GM23248 (cell line): ENCODE measurements at regions not wholly inside any gene's neighbourhood (a gene's known extent, or its start where the extent isn't known, plus 50 kb on each side); places are given as distances from the start of the nearest gene placed in this dataset.
A peak's percentile ranks its signal among the peaks of the same experiment; 100 is the strongest.

Experiments
- DNase-seq: peaks from one replicate; pipeline ENCODE4 v3.0.0-alpha.2; 2015
- H2AFZ ChIP-seq: fragments of 200-600 bp; sonication (generic); 2 replicates; pipeline ENCODE4 v1.6.1; 2016; ENCODE audit warnings: antibody characterized with exemption
- H3F3A ChIP-seq: fragments of 200-600 bp; sonication (generic); 2 replicates; pipeline ENCODE4 v1.6.1; 2016; ENCODE audit warnings: mild to moderate bottlenecking, antibody characterized with exemption, mixed run types; ENCODE audit not compliant: insufficient read depth
- H3K27ac ChIP-seq: fragments of 200-600 bp; sonication (generic); 2 replicates; pipeline ENCODE4 v1.5.1; 2016; ENCODE audit warnings: mild to moderate bottlenecking
- H3K27me3 ChIP-seq: fragments of 200-600 bp; sonication (generic); replicated peaks from 2 replicates; pipeline ENCODE4 v1.6.1; 2016; ENCODE audit warnings: mild to moderate bottlenecking; ENCODE audit not compliant: insufficient read depth
- H3K36me3 ChIP-seq: fragments of 200-600 bp; sonication (generic); 2 replicates; pipeline ENCODE4 v1.6.1; 2016; ENCODE audit warnings: low read depth, mild to moderate bottlenecking
- H3K4me1 ChIP-seq: fragments of 200-600 bp; sonication (generic); 2 replicates; pipeline ENCODE4 v1.6.1; 2016; ENCODE audit warnings: mild to moderate bottlenecking; ENCODE audit not compliant: insufficient read depth
- H3K4me2 ChIP-seq: fragments of 200-600 bp; sonication (generic); one replicate; pipeline ENCODE4 v1.6.1; 2016; ENCODE audit warnings: mild to moderate bottlenecking; ENCODE audit not compliant: unreplicated experiment
- H3K4me3 ChIP-seq: fragments of 200-600 bp; sonication (generic); 2 replicates; pipeline ENCODE4 v1.5.1; 2016; ENCODE audit warnings: mild to moderate bottlenecking
- H3K79me2 ChIP-seq: fragments of 200-600 bp; sonication (generic); 2 replicates; pipeline ENCODE4 v1.6.1; 2016; ENCODE audit warnings: mild to moderate bottlenecking; ENCODE audit not compliant: insufficient read depth
- H3K9ac ChIP-seq: fragments of 200-600 bp; sonication (generic); 2 replicates; pipeline ENCODE4 v1.6.1; 2016; ENCODE audit warnings: mild to moderate bottlenecking
- H3K9me2 ChIP-seq: fragments of 200-600 bp; sonication (generic); 2 replicates; pipeline ENCODE4 v1.6.1; 2016; ENCODE audit warnings: mixed run types, mild to moderate bottlenecking, moderate library complexity; ENCODE audit not compliant: insufficient read depth
- H3K9me3 ChIP-seq: fragments of 200-600 bp; sonication (generic); one replicate; pipeline ENCODE4 v1.6.1; 2017; ENCODE audit warnings: low read depth
- H4K20me1 ChIP-seq: fragments of 200-600 bp; sonication (generic); 2 replicates; pipeline ENCODE4 v1.6.0; 2016; ENCODE audit not compliant: insufficient read depth
- EZH2 ChIP-seq: fragments of 200-600 bp; sonication (generic); IDR thresholded peaks from 2 replicates; pipeline ENCODE4 v1.6.1; 2018; ENCODE audit warnings: antibody characterized with exemption, mild to moderate bottlenecking; ENCODE audit not compliant: insufficient read depth, poor library complexity, severe bottlenecking
- EZH2phosphoT487 ChIP-seq: fragments of 200-600 bp; sonication (generic); IDR thresholded peaks from 2 replicates; pipeline ENCODE4 v1.6.1; 2018; ENCODE audit warnings: antibody characterized with exemption, moderate library complexity, mild to moderate bottlenecking, low read depth; ENCODE audit not compliant: insufficient read depth
- WGBS, 2 experiments: methylation state at CpG; one replicate each; pipeline ENCODE4 v1.1.6; 2015 to 2017; ENCODE audit warnings: low lambda C conversion rate in 2 of 2, low coverage in 1 of 2; ENCODE audit errors: missing lambda C conversion rate in 2 of 2; 5-methylcytosine and 5-hydroxymethylcytosine counted together
- in situ Hi-C: fragments of 300-500 bp; cut with MboI; formaldehyde crosslinking; loops from 2 replicates; pipeline ENCODE4 v1.15.0; 2020

GRCh38 chr7:98728555-98728954 lies 111.5 kb downstream of the NPTX2 start:
- in situ Hi-C loops = loop anchor here (25.0 kb wide), 1 partner anchor 441 kb away; the partner anchor contains the start of gene BRI3
- H3K4me2 ChIP-seq = no peak overlapping the region
- 27 to 47% methylated on average over 3 of the region's 3 CpGs for WGBS, 2 experiments
- DNase-seq = no peak
- H3K4me1 ChIP-seq = no peaks in the 10 kb centered on the region
- no peaks in the 10 kb centered on the region for H3F3A ChIP-seq
- no peaks in the 10 kb centered on the region; the same call in 1 of the 2 replicates for H3K27me3 ChIP-seq
- no peaks in the 10 kb centered on the region for H3K36me3 ChIP-seq
- H4K20me1 ChIP-seq = no peaks in the 10 kb centered on the region
- no peak for TF ChIP-seq EZH2phosphoT487
- no peaks in the 10 kb centered on the region for H3K79me2 ChIP-seq
- no peak overlapping the region for H2AFZ ChIP-seq
- no peaks in the 10 kb centered on the region for H3K9me2 ChIP-seq
- no peak overlapping the region for H3K4me3 ChIP-seq
- H3K9ac ChIP-seq = no peak overlapping the region
- no peaks in the 10 kb centered on the region for H3K9me3 ChIP-seq
- H3K27ac ChIP-seq = no peak overlapping the region

- H3K27me3 ChIP-seq = no peaks in the 10 kb centered on the region; the same call in 1 of the 2 replicates
- H3K4me1 ChIP-seq = no peaks in the 10 kb centered on the region
- WGBS, 2 experiments = 12 to 15% methylated on average over 7 of the region's 7 CpGs
- in situ Hi-C loops = loop anchor here (25.0 kb wide), 1 partner anchor 442 kb away; the partner anchor contains the start of gene BRI3
- H3K36me3 ChIP-seq = no peaks in the 10 kb centered on the region
- H3K27ac ChIP-seq = no peak overlapping the region
- H3K9ac ChIP-seq = no peak overlapping the region
- TF ChIP-seq EZH2phosphoT487 = no peak
- TF ChIP-seq EZH2 = no peak
- no peak overlapping the region for H2AFZ ChIP-seq
- no peak overlapping the region for H3K4me2 ChIP-seq
- H3K4me3 ChIP-seq = no peak overlapping the region
- H3K79me2 ChIP-seq = no peaks in the 10 kb centered on the region
- H3K9me3 ChIP-seq = no peaks in the 10 kb centered on the region
- no peaks in the 10 kb centered on the region for H3F3A ChIP-seq
- H4K20me1 ChIP-seq = no peaks in the 10 kb centered on the region
- DNase-seq = no peak
- H3K9me2 ChIP-seq = no peaks in the 10 kb centered on the region
Measured at GRCh38 chr7:98729121-98729520, 112.0 kb downstream of the NPTX2 start.

GRCh38 chr7:98730326-98730725 lies 113.2 kb downstream of the NPTX2 start:
- Histone ChIP-seq H2AFZ (no peak overlapping the region), H3K9me3 (no peaks in the 10 kb centered on the region), H3K27ac (no peak overlapping the region), H3K9ac (no peak overlapping the region), H3K27me3 (no peaks in the 10 kb centered on the region), H3K79me2 (no peaks in the 10 kb centered on the region), H3K4me3 (no peak overlapping the region), H3K4me1 (no peaks in the 10 kb centered on the region), H3K9me2 (no peaks in the 10 kb centered on the region), H4K20me1 (no peaks in the 10 kb centered on the region), H3F3A (no peaks in the 10 kb centered on the region), H3K36me3 (no peaks in the 10 kb centered on the region), H3K4me2 (no peak overlapping the region)
- 18% methylated on average over 4 of the region's 4 CpGs for WGBS, 2 experiments
- DNase-seq = no peak
- no peak for TF ChIP-seq EZH2phosphoT487
- TF ChIP-seq EZH2 = no peak
- in situ Hi-C loops = loop anchor here (25.0 kb wide), 1 partner anchor 443 kb away; the partner anchor contains the start of gene BRI3

GRCh38 chr7:98731651-98732050 lies 114.6 kb downstream of the NPTX2 start:
- Histone ChIP-seq H3K4me2 (no peak overlapping the region), H3K79me2 (no peaks in the 10 kb centered on the region), H3K9ac (no peak overlapping the region), H3K9me3 (no peaks in the 10 kb centered on the region), H3F3A (no peaks in the 10 kb centered on the region), H4K20me1 (no peaks in the 10 kb centered on the region), H3K36me3 (no peaks in the 10 kb centered on the region), H2AFZ (no peak overlapping the region), H3K27ac (no peak overlapping the region), H3K27me3 (no peaks in the 10 kb centered on the region), H3K9me2 (no peaks in the 10 kb centered on the region), H3K4me1 (no peaks in the 10 kb centered on the region), H3K4me3 (no peak overlapping the region)
- TF ChIP-seq EZH2 (no peak), EZH2phosphoT487 (no peak)
- DNase-seq = no peak
- WGBS, 2 experiments = 27 to 36% methylated on average over 5 to 7 of the region's 7 CpGs
- in situ Hi-C loops = loop anchor here (25.0 kb wide), 1 partner anchor 444 kb away; the partner anchor contains the start of gene BRI3

GRCh38 chr7:98733036-98733435 lies 116.0 kb downstream of the NPTX2 start:
- Histone ChIP-seq H3K9ac (no peak overlapping the region), H2AFZ (no peak overlapping the region), H3K9me2 (no peaks in the 10 kb centered on the region), H3K27me3 (no peaks in the 10 kb centered on the region), H3K4me1 (no peaks in the 10 kb centered on the region), H3K79me2 (no peaks in the 10 kb centered on the region), H3K36me3 (no peaks in the 10 kb centered on the region), H3K27ac (no peak overlapping the region), H3K4me2 (no peak overlapping the region), H4K20me1 (no peaks in the 10 kb centered on the region), H3K4me3 (no peak overlapping the region), H3K9me3 (no peaks in the 10 kb centered on the region), H3F3A (no peaks in the 10 kb centered on the region)
- TF ChIP-seq EZH2 (no peak), EZH2phosphoT487 (no peak)
- in situ Hi-C loops = loop anchor here (25.0 kb wide), 1 partner anchor 446 kb away; the partner anchor contains the start of gene BRI3
- DNase-seq = peak; percentile 30
- WGBS, 2 experiments = 21 to 34% methylated on average over 2 of the region's 2 CpGs
